ENCODE measurements at regions not wholly inside any gene's neighbourhood (a gene's known extent, or its start where the extent isn't known, plus 50 kb on each side); places are given as distances from the start of the nearest gene placed in this dataset.

DNA sequence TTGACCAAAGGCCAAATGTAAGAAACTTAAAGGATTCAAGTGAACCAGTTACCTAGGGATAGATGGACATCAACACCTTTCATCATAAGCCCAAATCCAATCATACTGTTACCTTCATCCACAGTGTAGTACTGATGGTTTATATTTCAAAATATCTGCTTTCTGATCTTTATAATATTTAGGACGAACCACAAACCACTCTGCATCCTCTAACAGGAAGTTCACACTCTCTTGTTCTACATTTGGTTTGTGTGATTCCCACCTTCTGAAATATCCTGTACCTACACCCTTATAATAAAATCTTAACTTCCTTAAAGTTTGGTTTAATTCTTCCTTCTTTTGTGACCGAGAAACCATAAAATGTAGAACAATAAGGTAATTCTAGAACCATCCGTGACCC, 535.7 kb upstream of the CHAC2 start:
- TF ChIP-seq EP300 (IDR thresholded peaks at IDR 0.05) (no peak), POLR2A (IDR thresholded peaks at IDR 0.05) (no peak), POLR2AphosphoS5 (IDR thresholded peaks at IDR 0.05) (no peak)
- TF ChIP-seq, protein P1, sequence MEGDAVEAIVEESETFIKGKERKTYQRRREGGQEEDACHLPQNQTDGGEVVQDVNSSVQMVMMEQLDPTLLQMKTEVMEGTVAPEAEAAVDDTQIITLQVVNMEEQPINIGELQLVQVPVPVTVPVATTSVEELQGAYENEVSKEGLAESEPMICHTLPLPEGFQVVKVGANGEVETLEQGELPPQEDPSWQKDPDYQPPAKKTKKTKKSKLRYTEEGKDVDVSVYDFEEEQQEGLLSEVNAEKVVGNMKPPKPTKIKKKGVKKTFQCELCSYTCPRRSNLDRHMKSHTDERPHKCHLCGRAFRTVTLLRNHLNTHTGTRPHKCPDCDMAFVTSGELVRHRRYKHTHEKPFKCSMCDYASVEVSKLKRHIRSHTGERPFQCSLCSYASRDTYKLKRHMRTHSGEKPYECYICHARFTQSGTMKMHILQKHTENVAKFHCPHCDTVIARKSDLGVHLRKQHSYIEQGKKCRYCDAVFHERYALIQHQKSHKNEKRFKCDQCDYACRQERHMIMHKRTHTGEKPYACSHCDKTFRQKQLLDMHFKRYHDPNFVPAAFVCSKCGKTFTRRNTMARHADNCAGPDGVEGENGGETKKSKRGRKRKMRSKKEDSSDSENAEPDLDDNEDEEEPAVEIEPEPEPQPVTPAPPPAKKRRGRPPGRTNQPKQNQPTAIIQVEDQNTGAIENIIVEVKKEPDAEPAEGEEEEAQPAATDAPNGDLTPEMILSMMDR (IDR thresholded peaks at IDR 0.05): no peak
- no peaks in the 10 kb centered on the region for H3K27me3 ChIP-seq
- H3K4me3 ChIP-seq: no peak overlapping the region
- 67% methylated on average over 3 of the region's 3 CpGs for WGBS
- H3K27ac ChIP-seq: no peak overlapping the region
- H3K4me1 ChIP-seq: no peaks in the 10 kb centered on the region
- DNase-seq (ENCODE audit: low spot score in 2 of 2): no peak
- no peaks in the 10 kb centered on the region for H3K36me3 ChIP-seq
- no peaks in the 10 kb centered on the region for H3K9me3 ChIP-seq

DNA sequence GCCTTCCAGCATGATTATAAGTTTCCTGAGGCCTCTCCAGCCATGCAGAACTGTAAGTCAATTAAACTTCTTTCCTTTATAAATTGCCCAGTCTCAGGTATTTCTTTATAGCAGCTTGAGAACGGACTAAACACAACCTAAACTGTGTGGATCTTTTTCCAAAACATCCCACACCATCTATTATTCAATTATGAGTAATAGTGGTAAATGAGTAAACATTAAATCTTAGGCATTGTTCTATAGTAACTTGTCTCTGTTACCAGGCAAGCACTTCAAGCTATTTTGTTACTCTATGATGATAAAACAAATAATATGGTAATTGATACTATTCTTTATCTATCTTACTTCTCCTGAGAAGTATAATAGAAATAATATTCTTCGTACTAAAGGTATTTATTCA, 536.9 kb upstream of the CHAC2 start:
- WGBS: 80% methylated on average over 2 of the region's 2 CpGs
- Histone ChIP-seq H3K27ac (no peak overlapping the region), H3K9me3 (no peaks in the 10 kb centered on the region), H3K4me3 (no peak overlapping the region), H3K27me3 (no peaks in the 10 kb centered on the region), H3K4me1 (no peaks in the 10 kb centered on the region), H3K36me3 (no peaks in the 10 kb centered on the region)
- no peak for DNase-seq (ENCODE audit: low spot score in 2 of 2)
- TF ChIP-seq POLR2AphosphoS5 (IDR thresholded peaks at IDR 0.05) (no peak), POLR2A (IDR thresholded peaks at IDR 0.05) (no peak), EP300 (IDR thresholded peaks at IDR 0.05) (no peak)
- TF ChIP-seq, protein P1 (IDR thresholded peaks at IDR 0.05): no peak

DNA sequence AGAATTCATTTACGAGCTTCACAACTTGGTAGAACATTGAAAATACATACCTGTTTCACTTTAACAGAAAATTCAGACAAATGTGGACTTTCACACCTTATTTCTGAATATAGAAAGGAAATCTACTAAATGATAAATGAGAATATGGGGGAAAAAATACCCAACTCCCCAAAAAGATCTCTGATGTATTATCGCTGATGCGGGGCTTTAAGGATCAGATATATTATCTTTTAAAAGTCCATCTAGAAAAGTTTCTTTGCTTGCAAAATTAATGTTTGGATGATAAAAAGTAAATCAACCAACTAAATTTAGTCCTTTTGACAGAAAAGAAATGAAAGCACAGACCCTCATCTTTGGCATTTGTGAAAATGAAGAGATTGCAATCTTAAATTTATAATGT, 540.1 kb upstream of the CHAC2 start:
- H3K36me3 ChIP-seq: no peaks in the 10 kb centered on the region
- 94% methylated on average over 3 of the region's 3 CpGs for WGBS
- TF ChIP-seq POLR2A (IDR thresholded peaks at IDR 0.05) (no peak), POLR2AphosphoS5 (IDR thresholded peaks at IDR 0.05) (no peak), EP300 (IDR thresholded peaks at IDR 0.05) (no peak)
- TF ChIP-seq, protein P1 (IDR thresholded peaks at IDR 0.05): no peak
- H3K27ac ChIP-seq: no peak overlapping the region
- H3K4me1 ChIP-seq: no peaks in the 10 kb centered on the region
- H3K9me3 ChIP-seq: no peaks in the 10 kb centered on the region
- no peak for DNase-seq (ENCODE audit: low spot score in 2 of 2)
- H3K27me3 ChIP-seq: no peaks in the 10 kb centered on the region
- H3K4me3 ChIP-seq: no peak overlapping the region

DNA sequence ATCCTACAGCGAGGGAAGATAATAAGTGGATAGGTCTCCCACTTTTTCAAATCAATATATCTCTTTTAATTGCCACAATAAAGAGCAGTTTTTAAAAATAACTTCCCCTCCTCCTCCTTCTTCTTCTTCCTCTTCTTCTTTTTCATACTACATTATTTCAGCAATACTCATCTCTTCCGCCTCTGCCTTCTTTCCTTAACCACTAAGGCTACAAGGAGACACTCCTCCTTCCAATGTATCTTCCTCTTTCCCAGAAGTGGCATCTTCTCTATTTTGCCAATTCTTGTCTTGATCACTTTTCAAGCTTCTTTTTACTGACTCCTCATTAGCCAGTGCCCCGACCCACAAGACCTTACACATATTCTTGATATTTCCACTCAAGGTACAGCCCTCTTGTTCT, 546.6 kb upstream of the CHAC2 start:
- TF ChIP-seq, protein P1 (IDR thresholded peaks at IDR 0.05): no peak
- no peak for TF ChIP-seq POLR2AphosphoS5 (IDR thresholded peaks at IDR 0.05)
- no peak for TF ChIP-seq EP300 (IDR thresholded peaks at IDR 0.05)
- no peak for TF ChIP-seq POLR2A (IDR thresholded peaks at IDR 0.05)
- H3K27me3 ChIP-seq: no peaks in the 10 kb centered on the region
- H3K27ac ChIP-seq: no peak overlapping the region
- H3K4me1 ChIP-seq: no peaks in the 10 kb centered on the region
- DNase-seq (ENCODE audit: low spot score in 2 of 2): no peak
- H3K9me3 ChIP-seq: no peaks in the 10 kb centered on the region
- no peaks in the 10 kb centered on the region for H3K36me3 ChIP-seq
- no peak overlapping the region for H3K4me3 ChIP-seq
- 92% methylated on average over 3 of the region's 3 CpGs for WGBS

DNA sequence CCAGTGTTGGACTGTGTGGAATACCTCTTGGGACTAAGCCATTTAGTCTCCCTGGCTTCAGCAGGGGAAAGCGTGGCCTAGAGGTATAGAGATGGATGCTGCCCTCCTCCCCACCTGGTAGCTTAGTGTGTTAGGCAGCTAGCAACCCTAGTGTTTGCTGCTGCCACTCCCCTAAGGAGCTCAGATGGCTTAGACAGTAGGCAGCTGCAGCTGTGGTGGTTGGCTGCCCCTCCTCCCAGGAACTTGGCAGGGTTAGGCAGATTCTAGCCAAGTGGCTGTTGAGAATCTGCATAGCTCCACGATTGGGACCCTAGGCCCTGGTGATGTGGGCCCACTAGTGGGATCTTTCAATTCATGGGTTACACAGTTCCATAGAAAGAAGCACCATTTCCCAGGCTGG, 550.4 kb upstream of the CHAC2 start:
- Histone ChIP-seq H3K36me3 (no peaks in the 10 kb centered on the region), H3K27me3 (no peaks in the 10 kb centered on the region), H3K27ac (no peak overlapping the region), H3K4me3 (no peak overlapping the region), H3K4me1 (no peaks in the 10 kb centered on the region), H3K9me3 (no peaks in the 10 kb centered on the region)
- no peak for TF ChIP-seq POLR2AphosphoS5 (IDR thresholded peaks at IDR 0.05)
- no peak for TF ChIP-seq EP300 (IDR thresholded peaks at IDR 0.05)
- TF ChIP-seq, protein P1 (IDR thresholded peaks at IDR 0.05): no peak
- TF ChIP-seq POLR2A (IDR thresholded peaks at IDR 0.05): no peak
- no peak for DNase-seq (ENCODE audit: low spot score in 2 of 2)
- 100% methylated on average over 1 of the region's 2 CpGs for WGBS

Measured in suprapubic skin (tissue), 4 donors.